ENCODE measurements at regions not wholly inside any gene's neighbourhood (a gene's known extent, or its start where the extent isn't known, plus 50 kb on each side); places are given as distances from the start of the nearest gene placed in this dataset.

GRCh38 chr13:104983601-104984000 is 1551.9 kb downstream of the EFNB2 start:
- TF ChIP-seq GATA2 (IDR thresholded peaks at IDR 0.05; ENCODE audit: low read depth, low read length) (no peak), GATA3 (IDR thresholded peaks at IDR 0.05; ENCODE audit: low read depth, low read length) (no peak)

All from SH-SY5Y (cell line).